ENCODE measurements at regions not wholly inside any gene's neighbourhood (a gene's known extent, or its start where the extent isn't known, plus 50 kb on each side); places are given as distances from the start of the nearest gene placed in this dataset.

DNA sequence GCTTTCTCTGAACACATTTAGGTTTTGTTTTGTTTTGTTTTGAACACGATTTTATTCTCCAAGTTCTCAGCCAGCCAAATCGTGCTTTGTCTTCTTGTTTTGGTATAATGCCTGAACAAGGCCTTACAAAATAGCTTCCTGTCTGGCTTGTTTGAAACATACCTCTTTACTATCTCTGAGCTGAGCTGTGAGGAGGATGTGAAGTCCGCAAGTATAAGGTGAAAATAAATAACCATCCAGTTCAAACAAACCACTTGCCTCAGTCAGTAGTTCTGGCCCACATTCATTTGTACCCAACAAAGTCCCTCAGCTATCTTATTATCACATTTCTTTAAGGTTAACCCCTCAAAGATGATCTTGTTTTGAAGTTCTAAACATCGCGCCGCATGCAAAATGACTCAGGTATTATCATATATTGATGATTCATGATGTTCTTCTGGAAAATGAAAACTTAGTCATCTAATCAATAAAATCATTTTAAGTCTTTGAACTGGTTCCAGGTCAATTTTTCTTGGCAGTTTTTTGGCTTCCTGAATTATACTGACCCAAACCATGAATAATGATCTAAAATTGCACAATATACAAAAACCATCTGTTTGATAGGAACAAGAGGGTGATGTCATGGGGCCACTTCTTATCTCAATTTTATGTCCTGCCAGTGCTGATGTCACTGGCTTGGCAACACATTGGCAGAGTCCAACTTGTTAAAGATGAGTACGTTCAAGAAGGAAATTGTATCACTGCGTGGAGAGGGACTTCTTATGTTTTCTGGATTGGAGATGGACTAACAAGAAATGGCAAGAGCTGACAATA lies 694.3 kb downstream of the KCNJ2 start:
- no peaks in the 10 kb centered on the region for H3K27me3 Mint-ChIP-seq (ENCODE audit: unreplicated experiment)
- no TSS peak for BruUV-seq (replicated peaks)
- no peak overlapping the region for H3K4me3 Mint-ChIP-seq (ENCODE audit: low read depth, unreplicated experiment)
- intact Hi-C loops (cut with micrococcal nuclease; ENCODE audit: unreplicated experiment) = no loop called here
- no peak for DNase-seq
- no peaks in the 10 kb centered on the region for H3K36me3 Mint-ChIP-seq (ENCODE audit: insufficient read depth, unreplicated experiment)
- CTCF ChIA-PET = no interaction called here
- H3K4me1 Mint-ChIP-seq (ENCODE audit: low read depth, unreplicated experiment) = no peaks in the 10 kb centered on the region
- peaks cover 5% of the 10 kb centered on the region for H3K9me3 Mint-ChIP-seq (ENCODE audit: low read depth, unreplicated experiment)
- no peak overlapping the region for H3K27ac Mint-ChIP-seq (ENCODE audit: unreplicated experiment)
- TF ChIP-seq, protein P1, sequence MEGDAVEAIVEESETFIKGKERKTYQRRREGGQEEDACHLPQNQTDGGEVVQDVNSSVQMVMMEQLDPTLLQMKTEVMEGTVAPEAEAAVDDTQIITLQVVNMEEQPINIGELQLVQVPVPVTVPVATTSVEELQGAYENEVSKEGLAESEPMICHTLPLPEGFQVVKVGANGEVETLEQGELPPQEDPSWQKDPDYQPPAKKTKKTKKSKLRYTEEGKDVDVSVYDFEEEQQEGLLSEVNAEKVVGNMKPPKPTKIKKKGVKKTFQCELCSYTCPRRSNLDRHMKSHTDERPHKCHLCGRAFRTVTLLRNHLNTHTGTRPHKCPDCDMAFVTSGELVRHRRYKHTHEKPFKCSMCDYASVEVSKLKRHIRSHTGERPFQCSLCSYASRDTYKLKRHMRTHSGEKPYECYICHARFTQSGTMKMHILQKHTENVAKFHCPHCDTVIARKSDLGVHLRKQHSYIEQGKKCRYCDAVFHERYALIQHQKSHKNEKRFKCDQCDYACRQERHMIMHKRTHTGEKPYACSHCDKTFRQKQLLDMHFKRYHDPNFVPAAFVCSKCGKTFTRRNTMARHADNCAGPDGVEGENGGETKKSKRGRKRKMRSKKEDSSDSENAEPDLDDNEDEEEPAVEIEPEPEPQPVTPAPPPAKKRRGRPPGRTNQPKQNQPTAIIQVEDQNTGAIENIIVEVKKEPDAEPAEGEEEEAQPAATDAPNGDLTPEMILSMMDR (IDR thresholded peaks at IDR 0.05; ENCODE audit: unreplicated experiment) = no peak

DNA sequence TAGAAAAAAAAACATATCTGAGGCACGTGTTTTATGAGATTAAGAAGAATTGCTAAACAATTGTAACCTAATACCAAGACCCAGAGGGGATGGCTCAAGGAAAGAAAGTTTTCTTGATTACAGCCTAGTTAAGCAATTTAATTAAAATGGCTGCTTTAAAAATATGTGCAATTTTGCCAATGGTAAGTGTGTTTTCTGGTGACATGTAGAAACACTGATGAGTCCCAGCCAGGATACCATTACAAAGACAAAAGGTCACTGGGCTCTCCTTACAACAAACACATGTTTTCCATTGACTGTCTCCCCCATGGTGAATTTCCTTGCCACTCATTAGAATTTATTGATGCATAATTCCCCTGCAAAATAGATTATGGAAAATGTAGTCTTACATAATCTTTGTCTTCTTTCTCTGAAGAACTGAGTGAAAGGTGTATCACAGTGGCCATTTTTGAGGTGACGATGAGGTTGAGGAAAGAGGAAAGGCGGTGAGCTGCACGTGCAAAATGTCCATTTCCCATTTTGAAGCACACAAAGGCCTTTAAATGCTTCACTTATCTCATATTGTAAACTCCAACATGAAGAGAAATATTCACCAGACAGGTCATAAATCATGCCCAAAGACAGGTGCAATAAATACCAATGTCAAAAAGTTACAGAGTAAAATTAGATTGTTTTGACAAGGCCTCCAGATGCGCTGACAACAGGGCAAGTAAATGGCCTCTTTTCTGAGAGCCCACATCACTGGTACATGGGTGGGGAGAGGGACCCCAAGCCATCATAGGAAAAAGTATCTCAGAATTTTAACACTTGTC lies 696.9 kb downstream of the KCNJ2 start:
- DNase-seq = no peak
- TF ChIP-seq, protein P1 (IDR thresholded peaks at IDR 0.05; ENCODE audit: unreplicated experiment) = no peak
- intact Hi-C loops (cut with micrococcal nuclease; ENCODE audit: unreplicated experiment) = no loop called here
- CTCF ChIA-PET = interaction anchor here (0.6 kb wide), 1 partner anchor 214 kb away, joined by 3 read pairs; no protein-coding TSS in a partner anchor
- BruUV-seq (replicated peaks) = no TSS peak
- Mint-ChIP-seq H3K9me3 (ENCODE audit: low read depth, unreplicated experiment) (peaks cover under 1% of the 10 kb centered on the region), H3K4me1 (ENCODE audit: low read depth, unreplicated experiment) (no peaks in the 10 kb centered on the region), H3K36me3 (ENCODE audit: insufficient read depth, unreplicated experiment) (no peaks in the 10 kb centered on the region), H3K27ac (ENCODE audit: unreplicated experiment) (no peak overlapping the region), H3K27me3 (ENCODE audit: unreplicated experiment) (no peaks in the 10 kb centered on the region), H3K4me3 (ENCODE audit: low read depth, unreplicated experiment) (no peak overlapping the region)

DNA sequence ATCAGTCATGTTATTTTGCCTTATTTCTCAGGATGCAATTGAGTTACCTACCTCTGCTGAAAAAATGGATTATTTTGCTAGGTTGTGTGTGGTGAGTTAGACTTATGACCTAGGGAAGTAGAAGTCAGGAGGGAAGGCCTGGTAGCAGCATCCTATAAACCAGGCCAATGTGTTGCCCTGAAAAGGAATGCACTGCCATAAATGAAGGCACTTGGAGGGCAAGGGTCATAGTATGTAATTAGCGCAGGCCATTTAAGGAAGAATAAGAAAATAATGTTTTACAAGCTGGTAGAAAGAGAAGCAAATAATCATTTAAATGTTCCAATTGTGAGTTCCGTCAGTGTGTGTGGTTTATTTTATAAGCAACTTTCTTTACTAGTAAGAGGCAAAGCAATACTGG lies 698.8 kb downstream of the KCNJ2 start:
- Mint-ChIP-seq H3K9me3 (ENCODE audit: low read depth, unreplicated experiment) (no peaks in the 10 kb centered on the region), H3K27ac (ENCODE audit: unreplicated experiment) (no peak overlapping the region), H3K27me3 (ENCODE audit: unreplicated experiment) (no peaks in the 10 kb centered on the region), H3K4me3 (ENCODE audit: low read depth, unreplicated experiment) (no peak overlapping the region), H3K36me3 (ENCODE audit: insufficient read depth, unreplicated experiment) (no peaks in the 10 kb centered on the region), H3K4me1 (ENCODE audit: low read depth, unreplicated experiment) (no peaks in the 10 kb centered on the region)
- DNase-seq = no peak
- CTCF ChIA-PET = no interaction called here
- TF ChIP-seq, protein P1 (IDR thresholded peaks at IDR 0.05; ENCODE audit: unreplicated experiment) = no peak
- intact Hi-C loops (cut with micrococcal nuclease; ENCODE audit: unreplicated experiment) = no loop called here
- no TSS peak for BruUV-seq (replicated peaks)

DNA sequence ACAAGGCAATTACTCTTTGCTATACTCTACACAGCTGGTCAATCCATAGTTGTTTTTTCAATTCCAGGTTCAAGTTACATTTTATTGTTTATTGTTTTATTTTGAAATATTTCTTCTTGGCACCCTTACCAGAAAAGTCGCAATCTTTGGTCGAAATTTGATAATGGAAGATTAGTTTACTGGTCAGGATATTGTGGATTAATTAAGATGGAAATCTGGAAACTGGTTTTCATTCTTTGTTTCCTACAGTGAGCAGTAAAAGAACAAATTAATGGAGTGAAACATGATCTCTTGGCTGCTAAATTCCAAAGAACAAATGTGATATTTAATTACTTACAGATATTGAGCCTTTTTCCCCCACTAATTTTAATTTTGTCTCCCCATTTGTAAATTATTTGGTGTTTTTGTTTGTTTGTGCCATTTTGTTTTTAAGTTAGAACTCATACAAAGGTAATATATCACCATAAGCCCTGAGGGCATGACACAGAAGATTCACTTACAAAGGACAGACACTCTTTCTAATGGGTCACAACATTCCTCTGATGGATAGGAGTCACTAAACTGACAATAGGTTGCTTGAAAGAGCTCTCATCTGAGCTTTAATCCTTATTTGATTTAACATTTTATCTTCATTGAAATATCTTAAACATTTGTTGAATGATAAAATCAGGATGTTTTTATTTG lies 700.2 kb downstream of the KCNJ2 start:
- no peaks in the 10 kb centered on the region for H3K36me3 Mint-ChIP-seq (ENCODE audit: insufficient read depth, unreplicated experiment)
- H3K27me3 Mint-ChIP-seq (ENCODE audit: unreplicated experiment) = no peaks in the 10 kb centered on the region
- no peaks in the 10 kb centered on the region for H3K4me1 Mint-ChIP-seq (ENCODE audit: low read depth, unreplicated experiment)
- no peak overlapping the region for H3K27ac Mint-ChIP-seq (ENCODE audit: unreplicated experiment)
- TF ChIP-seq, protein P1 (IDR thresholded peaks at IDR 0.05; ENCODE audit: unreplicated experiment) = no peak
- intact Hi-C loops (cut with micrococcal nuclease; ENCODE audit: unreplicated experiment) = no loop called here
- CTCF ChIA-PET = no interaction called here
- BruUV-seq (replicated peaks) = no TSS peak
- H3K9me3 Mint-ChIP-seq (ENCODE audit: low read depth, unreplicated experiment) = no peaks in the 10 kb centered on the region
- DNase-seq = no peak
- no peak overlapping the region for H3K4me3 Mint-ChIP-seq (ENCODE audit: low read depth, unreplicated experiment)
